ENCODE measurements at regions not wholly inside any gene's neighbourhood (a gene's known extent, or its start where the extent isn't known, plus 50 kb on each side); places are given as distances from the start of the nearest gene placed in this dataset.

- H3K4me3 ChIP-seq (ENCODE audit: low read depth in 2 of 2, low read length in 2 of 2), result no peak overlapping the region
- in situ Hi-C loops (cut with HindIII; ENCODE audit: low pct_unique_long_range_greater_than_20kb, low sequenced_read_pairs), result no loop called here
- ATAC-seq (no peak), DNase-seq (ENCODE audit: low read depth, low spot score) (no peak)
- POLR2A ChIA-PET, result no interaction called here
- H3K36me3 ChIP-seq (ENCODE audit: control insufficient read depth, insufficient read depth, low read length), result no peaks in the 10 kb centered on the region
- TF ChIP-seq POLR2AphosphoS5 (IDR thresholded peaks at IDR 0.05; ENCODE audit: low read depth, low read length) (no peak), TCF7L2 (IDR thresholded peaks at IDR 0.05; ENCODE audit: low read depth, low read length) (no peak), CTCF (IDR thresholded peaks at IDR 0.05) (no peak), REST (IDR thresholded peaks at IDR 0.05; ENCODE audit: insufficient read depth in 1 of 2, low read depth in 2 of 2, low read length in 1 of 2) (no peak), SIN3A (IDR thresholded peaks at IDR 0.05; ENCODE audit: borderline replicate concordance, insufficient read depth, low read depth, low read length) (no peak)
- no peak overlapping the region for H3K27ac ChIP-seq (ENCODE audit: low read length)
- no peaks in the 10 kb centered on the region for H3K9me3 ChIP-seq (ENCODE audit: control insufficient read depth, insufficient read depth, low read depth, low read length)
- intact Hi-C loops (cut with micrococcal nuclease; ENCODE audit: unreplicated experiment), result no loop called here
- no TSS peak for BruUV-seq (replicated peaks)
- peaks cover 2% of the 10 kb centered on the region; the same call in 1 of the 2 replicates for H3K27me3 ChIP-seq (ENCODE audit: control insufficient read depth, insufficient read depth, low read length)
- CTCF ChIA-PET, result no interaction called here
- H3K4me1 ChIP-seq (ENCODE audit: control insufficient read depth, insufficient read depth, low read length), result no peaks in the 10 kb centered on the region
Measured at GRCh38 chr1:25122747-25123146, 109.6 kb downstream of the SYF2 start.

GRCh38 chr1:25120281-25120680, 112.0 kb downstream of the SYF2 start:
- no peaks in the 10 kb centered on the region for H3K9me3 ChIP-seq (ENCODE audit: control insufficient read depth, insufficient read depth, low read depth, low read length)

More at GRCh38 chr1:25120281-25120680, 112.0 kb downstream of the SYF2 start:
- Histone ChIP-seq H3K4me1 (ENCODE audit: control insufficient read depth, insufficient read depth, low read length) (no peaks in the 10 kb centered on the region), H3K4me3 (ENCODE audit: low read depth in 2 of 2, low read length in 2 of 2) (no peak overlapping the region), H3K36me3 (ENCODE audit: control insufficient read depth, insufficient read depth, low read length) (no peaks in the 10 kb centered on the region), H3K27me3 (ENCODE audit: control insufficient read depth, insufficient read depth, low read length) (no peaks in the 10 kb centered on the region), H3K27ac (ENCODE audit: low read length) (no peak overlapping the region)
- ChIA-PET CTCF (interaction anchor here (0.7 kb wide), 1 partner anchor 970 kb away, joined by 3 read pairs; no protein-coding TSS in a partner anchor), POLR2A (interaction anchor here (0.6 kb wide), 1 partner anchor 50 kb away, joined by 3 read pairs; no protein-coding TSS in a partner anchor)
- in situ Hi-C loops (cut with HindIII; ENCODE audit: low pct_unique_long_range_greater_than_20kb, low sequenced_read_pairs), result no loop called here
- intact Hi-C loops (cut with micrococcal nuclease; ENCODE audit: unreplicated experiment), result no loop called here
- TF ChIP-seq POLR2AphosphoS5 (IDR thresholded peaks at IDR 0.05; ENCODE audit: low read depth, low read length), result no peak
- no peak for TF ChIP-seq TCF7L2 (IDR thresholded peaks at IDR 0.05; ENCODE audit: low read depth, low read length)
- no peak for TF ChIP-seq REST (IDR thresholded peaks at IDR 0.05; ENCODE audit: insufficient read depth in 1 of 2, low read depth in 2 of 2, low read length in 1 of 2)
- no peak for TF ChIP-seq SIN3A (IDR thresholded peaks at IDR 0.05; ENCODE audit: borderline replicate concordance, insufficient read depth, low read depth, low read length)
- no peak for TF ChIP-seq CTCF (IDR thresholded peaks at IDR 0.05)
- no TSS peak for BruUV-seq (replicated peaks)
- ATAC-seq (no peak), DNase-seq (ENCODE audit: low read depth, low spot score) (no peak)
